Type B pancreatic cell (in vitro differentiated cells): ENCODE measurements at regions not wholly inside any gene's neighbourhood (a gene's known extent, or its start where the extent isn't known, plus 50 kb on each side); places are given as distances from the start of the nearest gene placed in this dataset.

Experiments
- DNase-seq: peaks from one replicate; pipeline ENCODE4 v3.0.0; 2021; ENCODE audit warnings: mixed read lengths; ENCODE audit not compliant: unreplicated experiment; ENCODE audit errors: extremely low spot score
- H3K27ac Mint-ChIP-seq: 2 replicates; pipeline ENCODE4 v1.8.0; 2021; ENCODE audit warnings: mild to moderate bottlenecking, mixed read lengths
- H3K27me3 Mint-ChIP-seq: 2 replicates; pipeline ENCODE4 v1.8.0; 2021; ENCODE audit warnings: mixed read lengths
- H3K36me3 Mint-ChIP-seq: 2 replicates; pipeline ENCODE4 v1.8.0; 2021; ENCODE audit warnings: mixed read lengths
- H3K4me1 Mint-ChIP-seq: one replicate; pipeline ENCODE4 v1.8.0; 2021; ENCODE audit warnings: mixed read lengths; ENCODE audit not compliant: unreplicated experiment
- H3K4me3 Mint-ChIP-seq: 2 replicates; pipeline ENCODE4 v1.8.0; 2021; ENCODE audit warnings: mild to moderate bottlenecking, mixed read lengths
- H3K9me3 Mint-ChIP-seq: 2 replicates; pipeline ENCODE4 v1.8.0; 2021; ENCODE audit warnings: mixed read lengths
- CTCF ChIP-seq: fragments of 200-600 bp; sonication (generic); conservative IDR thresholded peaks from 2 replicates; pipeline ENCODE4 v1.5.0; 2021; ENCODE audit warnings: antibody characterized with exemption, mild to moderate bottlenecking

DNA sequence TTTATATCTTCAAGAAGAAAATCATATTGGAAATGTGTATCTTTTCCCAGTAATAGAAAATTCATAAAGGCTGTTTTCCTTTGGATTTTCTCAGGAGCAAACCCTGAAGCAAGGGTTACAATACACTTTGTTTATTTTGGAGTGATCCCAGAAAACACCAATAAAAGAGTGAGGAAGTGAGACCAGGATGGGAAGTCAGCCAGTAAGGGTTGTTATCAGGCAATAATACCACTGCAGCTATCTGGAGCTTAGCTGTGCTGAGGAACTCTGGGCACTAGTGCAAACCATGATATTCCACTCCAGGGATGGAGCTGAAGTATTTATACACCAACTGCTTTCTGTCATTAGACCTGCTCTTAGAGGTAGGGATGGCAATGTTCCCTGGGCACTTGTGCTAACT is 1002.3 kb downstream of the FLRT2 start:
- Mint-ChIP-seq H3K4me3 (no peak overlapping the region), H3K36me3 (no peaks in the 10 kb centered on the region), H3K9me3 (no peaks in the 10 kb centered on the region), H3K27ac (no peak overlapping the region), H3K4me1 (no peaks in the 10 kb centered on the region), H3K27me3 (no peaks in the 10 kb centered on the region)
- no peak for DNase-seq
- TF ChIP-seq CTCF = no peak

- Mint-ChIP-seq H3K4me3 (no peak overlapping the region), H3K27ac (no peak overlapping the region), H3K27me3 (no peaks in the 10 kb centered on the region), H3K9me3 (no peaks in the 10 kb centered on the region), H3K36me3 (no peaks in the 10 kb centered on the region), H3K4me1 (no peaks in the 10 kb centered on the region)
- no peak for DNase-seq
- no peak for TF ChIP-seq CTCF
Measured at GRCh38 chr14:86530457-86530856, 1000.5 kb downstream of the FLRT2 start.

GRCh38 chr14:86527312-86527711 is 997.4 kb downstream of the FLRT2 start:
- H3K36me3 Mint-ChIP-seq = no peaks in the 10 kb centered on the region

GRCh38 chr14:86525673-86526072 is 995.7 kb downstream of the FLRT2 start:
- peaks cover 20% of the 10 kb centered on the region for H3K4me1 Mint-ChIP-seq
- H3K27me3 Mint-ChIP-seq = no peaks in the 10 kb centered on the region
- DNase-seq = no peak
- H3K27ac Mint-ChIP-seq = no peak overlapping the region
- no peaks in the 10 kb centered on the region for H3K36me3 Mint-ChIP-seq
- no peaks in the 10 kb centered on the region for H3K9me3 Mint-ChIP-seq
- H3K4me3 Mint-ChIP-seq = no peak overlapping the region
- no peak for TF ChIP-seq CTCF

More at GRCh38 chr14:86527312-86527711, 997.4 kb downstream of the FLRT2 start:
- peaks cover 6% of the 10 kb centered on the region for H3K4me1 Mint-ChIP-seq
- H3K27me3 Mint-ChIP-seq = no peaks in the 10 kb centered on the region
- H3K27ac Mint-ChIP-seq = no peak overlapping the region
- no peak for TF ChIP-seq CTCF
- no peak overlapping the region for H3K4me3 Mint-ChIP-seq
- no peak for DNase-seq
- no peaks in the 10 kb centered on the region for H3K9me3 Mint-ChIP-seq

DNA sequence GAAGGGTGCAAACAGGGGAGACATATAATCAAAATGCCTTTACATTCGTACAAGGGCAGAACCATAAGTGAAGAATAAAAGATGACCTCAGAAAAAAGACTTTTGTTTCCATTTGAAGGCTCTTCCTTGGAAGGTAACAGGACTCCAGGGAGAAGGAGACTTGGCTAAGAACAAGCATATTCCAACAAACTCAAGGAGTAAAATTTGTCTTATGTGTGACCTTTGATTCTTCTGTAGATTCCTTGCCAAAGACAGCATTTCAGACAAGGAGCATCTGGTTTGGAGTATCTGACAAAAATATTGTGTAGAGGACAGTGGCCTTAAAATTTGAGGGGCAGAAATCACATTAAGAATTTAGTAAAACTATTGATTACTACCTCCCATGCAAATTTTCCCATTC is 991.9 kb downstream of the FLRT2 start:
- Mint-ChIP-seq H3K9me3 (no peaks in the 10 kb centered on the region), H3K4me3 (no peak overlapping the region), H3K36me3 (no peaks in the 10 kb centered on the region), H3K27ac (no peak overlapping the region), H3K27me3 (no peaks in the 10 kb centered on the region), H3K4me1 (peaks cover 39% of the 10 kb centered on the region)
- DNase-seq = no peak
- no peak for TF ChIP-seq CTCF
